ENCODE measurements at regions not wholly inside any gene's neighbourhood (a gene's known extent, or its start where the extent isn't known, plus 50 kb on each side); places are given as distances from the start of the nearest gene placed in this dataset.

DNA sequence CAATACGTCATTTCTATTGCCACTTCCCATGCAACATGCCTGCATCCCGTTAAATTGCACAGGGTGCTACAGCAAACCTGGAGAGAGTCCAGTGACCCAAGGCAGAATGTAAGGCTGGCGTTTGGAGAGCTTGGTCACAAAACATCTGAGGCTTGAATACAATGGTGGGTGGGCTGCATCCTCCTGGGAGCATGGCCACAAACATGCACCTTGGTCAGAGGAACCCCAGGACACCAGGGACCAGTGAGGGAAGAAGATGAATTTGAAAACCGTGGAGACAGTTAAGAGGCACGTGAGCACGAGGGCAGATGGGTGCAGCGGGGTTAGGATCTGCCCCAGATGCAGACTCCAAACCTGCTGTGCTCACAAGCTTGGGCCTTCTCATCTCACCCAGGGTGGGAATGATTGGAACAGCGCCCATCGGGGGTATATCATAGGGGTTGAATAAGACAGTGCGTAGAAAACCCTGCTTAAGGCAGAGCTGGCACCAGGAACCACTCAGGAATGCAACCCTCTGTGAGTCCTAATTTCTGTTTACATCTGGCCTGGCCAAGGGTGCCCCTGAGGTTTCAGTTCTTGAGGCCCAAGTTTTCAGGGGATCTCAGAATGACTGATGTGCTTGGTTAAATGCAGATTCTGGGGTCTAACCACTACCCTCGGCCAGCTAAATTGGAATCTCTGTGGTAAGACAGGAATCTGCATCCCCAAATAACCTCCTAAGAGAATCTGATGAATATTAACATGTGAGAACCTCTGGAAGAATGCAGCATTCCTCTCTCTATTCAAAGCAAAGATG, 97.2 kb downstream of the ARL4C start:
- ChIA-PET CTCF (no interaction called here), POLR2A (no interaction called here)
- DNase-seq = no peak
- no peaks in the 10 kb centered on the region for H3K36me3 ChIP-seq (ENCODE audit: control insufficient read depth in 4 of 4, insufficient read depth in 4 of 4, low read length in 3 of 4)
- 83% methylated on average over 10 of the region's 11 CpGs for WGBS (ENCODE audit: insufficient coverage)
- H3K4me1 ChIP-seq (ENCODE audit: control extremely low read depth in 1 of 4, control insufficient read depth in 4 of 4, insufficient read depth in 4 of 4, low read length in 3 of 4) = no peaks in the 10 kb centered on the region
- no peak overlapping the region for H3K4me3 ChIP-seq (ENCODE audit: control insufficient read depth in 1 of 7, extremely low read depth in 1 of 7, insufficient read depth in 4 of 7, low read depth in 2 of 7, low read length in 6 of 7)
- peaks cover 0 to 3% (median 0%) of the 10 kb centered on the region in 5 experiments for H3K9me3 ChIP-seq (ENCODE audit: control extremely low read depth in 1 of 5, control insufficient read depth in 4 of 5, insufficient read depth in 2 of 5, low read depth in 1 of 5, low read length in 4 of 5)
- H3K27ac ChIP-seq (ENCODE audit: insufficient read depth in 1 of 2, low read depth in 1 of 2, low read length in 2 of 2, poor library complexity in 1 of 2, severe bottlenecking in 2 of 2) = no peak overlapping the region
- peaks cover 0 to 9% (median 0%) of the 10 kb centered on the region in 5 experiments for H3K27me3 ChIP-seq (replicated peaks in 2 of 5; ENCODE audit: control insufficient read depth in 4 of 5, insufficient read depth in 5 of 5, low read length in 4 of 5)

GRCh38 chr2:234398531-234398930, 98.3 kb downstream of the ARL4C start:
- Histone ChIP-seq H3K9me3 (ENCODE audit: control extremely low read depth in 1 of 5, control insufficient read depth in 4 of 5, insufficient read depth in 2 of 5, low read depth in 1 of 5, low read length in 4 of 5) (peaks cover 0 to 3% (median 0%) of the 10 kb centered on the region in 5 experiments), H3K27me3 (replicated peaks in 2 of 5; ENCODE audit: control insufficient read depth in 4 of 5, insufficient read depth in 5 of 5, low read length in 4 of 5) (peaks cover 0 to 6% (median 0%) of the 10 kb centered on the region in 5 experiments), H3K4me1 (ENCODE audit: control extremely low read depth in 1 of 4, control insufficient read depth in 4 of 4, insufficient read depth in 4 of 4, low read length in 3 of 4) (no peaks in the 10 kb centered on the region), H3K36me3 (ENCODE audit: control insufficient read depth in 4 of 4, insufficient read depth in 4 of 4, low read length in 3 of 4) (no peaks in the 10 kb centered on the region), H3K4me3 (ENCODE audit: control insufficient read depth in 1 of 7, extremely low read depth in 1 of 7, insufficient read depth in 4 of 7, low read depth in 2 of 7, low read length in 6 of 7) (no peak overlapping the region), H3K27ac (ENCODE audit: insufficient read depth in 1 of 2, low read depth in 1 of 2, low read length in 2 of 2, poor library complexity in 1 of 2, severe bottlenecking in 2 of 2) (no peak overlapping the region)
- DNase-seq = no peak
- ChIA-PET POLR2A (no interaction called here), CTCF (no interaction called here)
- WGBS (ENCODE audit: insufficient coverage) = 100% methylated on average over 3 of the region's 3 CpGs

DNA sequence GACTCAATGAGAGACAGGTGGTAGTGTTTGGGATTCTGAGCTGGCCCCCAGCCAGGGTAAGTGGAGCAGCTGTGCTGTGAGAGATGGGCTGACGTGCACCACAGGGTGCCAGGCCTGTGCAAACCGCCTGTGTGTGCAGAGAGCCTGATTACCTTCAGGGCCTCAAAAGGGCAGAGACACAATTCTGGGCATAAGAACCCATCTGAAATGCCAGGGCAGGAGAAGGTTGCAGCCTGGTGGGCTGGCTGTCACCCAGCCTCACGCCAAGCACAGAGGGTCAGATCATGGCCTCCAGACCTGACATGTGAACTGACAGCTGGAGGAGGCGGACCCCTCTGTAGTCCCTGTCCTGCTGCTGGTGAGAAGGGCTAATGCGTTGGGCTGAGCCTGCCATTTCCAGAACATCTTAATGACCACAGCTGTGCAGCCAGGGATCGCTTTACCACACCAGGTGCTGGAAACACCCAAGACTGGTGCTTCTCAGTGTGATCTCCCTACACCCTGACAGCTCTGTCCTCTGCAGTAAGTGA, 100.9 kb downstream of the ARL4C start:
- Histone ChIP-seq H3K4me3 (ENCODE audit: control insufficient read depth in 1 of 7, extremely low read depth in 1 of 7, insufficient read depth in 4 of 7, low read depth in 2 of 7, low read length in 6 of 7) (no peak overlapping the region), H3K9me3 (ENCODE audit: control extremely low read depth in 1 of 5, control insufficient read depth in 4 of 5, insufficient read depth in 2 of 5, low read depth in 1 of 5, low read length in 4 of 5) (peaks cover 0 to 3% (median 0%) of the 10 kb centered on the region in 5 experiments), H3K27me3 (replicated peaks in 2 of 5; ENCODE audit: control insufficient read depth in 4 of 5, insufficient read depth in 5 of 5, low read length in 4 of 5) (peaks cover 0 to 1% (median 0%) of the 10 kb centered on the region in 5 experiments), H3K27ac (ENCODE audit: insufficient read depth in 1 of 2, low read depth in 1 of 2, low read length in 2 of 2, poor library complexity in 1 of 2, severe bottlenecking in 2 of 2) (no peak overlapping the region), H3K36me3 (ENCODE audit: control insufficient read depth in 4 of 4, insufficient read depth in 4 of 4, low read length in 3 of 4) (no peaks in the 10 kb centered on the region), H3K4me1 (ENCODE audit: control extremely low read depth in 1 of 4, control insufficient read depth in 4 of 4, insufficient read depth in 4 of 4, low read length in 3 of 4) (no peaks in the 10 kb centered on the region)
- ChIA-PET POLR2A (no interaction called here), CTCF (no interaction called here)
- DNase-seq = no peak
- 68% methylated on average over 4 of the region's 6 CpGs for WGBS (ENCODE audit: insufficient coverage)

DNA sequence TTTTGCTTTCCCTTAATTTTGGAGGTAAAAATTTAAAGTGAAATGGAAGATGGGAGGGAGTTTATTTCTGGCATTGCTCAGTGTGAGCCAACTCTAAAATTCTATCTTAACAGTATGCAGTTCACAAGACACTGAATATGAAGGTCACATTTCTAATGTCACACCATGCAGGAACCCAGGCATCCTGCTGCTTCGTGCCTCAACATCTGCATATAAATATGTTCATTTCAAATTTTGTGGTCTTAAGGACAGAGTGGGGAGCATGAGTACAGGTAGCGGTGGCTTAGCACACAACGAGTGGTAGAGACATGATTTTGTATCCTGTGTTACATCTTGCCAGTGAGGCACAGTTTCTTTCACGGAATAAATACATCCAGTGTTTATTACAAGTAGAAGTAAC, 102.4 kb downstream of the ARL4C start:
- H3K4me1 ChIP-seq (ENCODE audit: control extremely low read depth in 1 of 4, control insufficient read depth in 4 of 4, insufficient read depth in 4 of 4, low read length in 3 of 4) = no peaks in the 10 kb centered on the region
- H3K27ac ChIP-seq (ENCODE audit: insufficient read depth in 1 of 2, low read depth in 1 of 2, low read length in 2 of 2, poor library complexity in 1 of 2, severe bottlenecking in 2 of 2) = no peak overlapping the region
- H3K4me3 ChIP-seq (ENCODE audit: control insufficient read depth in 1 of 7, extremely low read depth in 1 of 7, insufficient read depth in 4 of 7, low read depth in 2 of 7, low read length in 6 of 7) = no peak overlapping the region
- no peaks in the 10 kb centered on the region for H3K9me3 ChIP-seq (ENCODE audit: control extremely low read depth in 1 of 5, control insufficient read depth in 4 of 5, insufficient read depth in 2 of 5, low read depth in 1 of 5, low read length in 4 of 5)
- no CpG with 5 or more reads among the region's 4 CpGs for WGBS (ENCODE audit: insufficient coverage)
- CTCF ChIA-PET = no interaction called here
- H3K27me3 ChIP-seq (replicated peaks in 2 of 5; ENCODE audit: control insufficient read depth in 4 of 5, insufficient read depth in 5 of 5, low read length in 4 of 5) = peaks cover 0 to 1% (median 0%) of the 10 kb centered on the region in 5 experiments
- POLR2A ChIA-PET = no interaction called here
- DNase-seq = no peak
- H3K36me3 ChIP-seq (ENCODE audit: control insufficient read depth in 4 of 4, insufficient read depth in 4 of 4, low read length in 3 of 4) = no peaks in the 10 kb centered on the region

GRCh38 chr2:234393354-234393753, 103.5 kb downstream of the ARL4C start:
- no peaks in the 10 kb centered on the region for H3K36me3 ChIP-seq (ENCODE audit: control insufficient read depth in 4 of 4, insufficient read depth in 4 of 4, low read length in 3 of 4)
- no peaks in the 10 kb centered on the region for H3K9me3 ChIP-seq (ENCODE audit: control extremely low read depth in 1 of 5, control insufficient read depth in 4 of 5, insufficient read depth in 2 of 5, low read depth in 1 of 5, low read length in 4 of 5)
- 100% methylated on average over 1 of the region's 3 CpGs for WGBS (ENCODE audit: insufficient coverage)
- H3K4me1 ChIP-seq (ENCODE audit: control extremely low read depth in 1 of 4, control insufficient read depth in 4 of 4, insufficient read depth in 4 of 4, low read length in 3 of 4) = no peaks in the 10 kb centered on the region
- DNase-seq = no peak
- peaks cover 0 to 1% (median 0%) of the 10 kb centered on the region in 5 experiments for H3K27me3 ChIP-seq (replicated peaks in 2 of 5; ENCODE audit: control insufficient read depth in 4 of 5, insufficient read depth in 5 of 5, low read length in 4 of 5)
- ChIA-PET CTCF (no interaction called here), POLR2A (no interaction called here)
- no peak overlapping the region for H3K27ac ChIP-seq (ENCODE audit: insufficient read depth in 1 of 2, low read depth in 1 of 2, low read length in 2 of 2, poor library complexity in 1 of 2, severe bottlenecking in 2 of 2)
- H3K4me3 ChIP-seq (ENCODE audit: control insufficient read depth in 1 of 7, extremely low read depth in 1 of 7, insufficient read depth in 4 of 7, low read depth in 2 of 7, low read length in 6 of 7) = no peak overlapping the region

DNA sequence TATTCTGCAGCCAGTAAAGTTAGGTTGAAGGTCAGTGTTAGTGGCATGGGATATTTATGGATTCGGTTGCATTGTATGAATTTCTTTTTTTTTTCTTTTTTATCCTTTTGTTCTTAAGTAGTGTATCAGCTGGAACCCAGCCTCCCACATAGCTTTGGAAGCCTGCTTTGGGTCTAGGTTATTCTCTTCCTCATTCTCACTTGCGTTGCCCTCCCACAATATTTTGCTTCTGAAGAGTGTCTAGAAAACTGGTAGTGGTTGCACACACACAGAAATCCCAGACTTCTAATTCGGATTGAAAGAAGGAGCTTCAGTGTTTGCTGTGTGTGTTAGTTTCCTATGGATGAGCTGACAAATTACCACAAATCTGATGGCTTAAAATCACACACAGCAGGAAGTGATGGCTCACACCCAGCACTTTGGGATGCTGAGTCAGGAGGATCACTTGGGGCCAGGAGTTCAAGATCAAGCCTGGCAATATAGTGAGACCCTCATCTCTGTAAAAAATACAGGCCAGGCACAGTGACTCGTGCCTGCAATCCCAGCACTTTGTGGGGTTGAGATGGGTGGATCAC, 104.8 kb downstream of the ARL4C start:
- Histone ChIP-seq H3K4me3 (ENCODE audit: control insufficient read depth in 1 of 7, extremely low read depth in 1 of 7, insufficient read depth in 4 of 7, low read depth in 2 of 7, low read length in 6 of 7) (no peak overlapping the region), H3K27ac (ENCODE audit: insufficient read depth in 1 of 2, low read depth in 1 of 2, low read length in 2 of 2, poor library complexity in 1 of 2, severe bottlenecking in 2 of 2) (no peak overlapping the region), H3K36me3 (ENCODE audit: control insufficient read depth in 4 of 4, insufficient read depth in 4 of 4, low read length in 3 of 4) (no peaks in the 10 kb centered on the region), H3K4me1 (ENCODE audit: control extremely low read depth in 1 of 4, control insufficient read depth in 4 of 4, insufficient read depth in 4 of 4, low read length in 3 of 4) (no peaks in the 10 kb centered on the region), H3K27me3 (replicated peaks in 2 of 5; ENCODE audit: control insufficient read depth in 4 of 5, insufficient read depth in 5 of 5, low read length in 4 of 5) (peaks cover 0 to 6% (median 0%) of the 10 kb centered on the region in 5 experiments), H3K9me3 (ENCODE audit: control extremely low read depth in 1 of 5, control insufficient read depth in 4 of 5, insufficient read depth in 2 of 5, low read depth in 1 of 5, low read length in 4 of 5) (no peaks in the 10 kb centered on the region)
- WGBS (ENCODE audit: insufficient coverage) = 100% methylated on average over 1 of the region's 4 CpGs
- CTCF ChIA-PET = interaction anchor here (0.6 kb wide), 1 partner anchor 33 kb away, joined by 3 read pairs; no protein-coding TSS in a partner anchor
- POLR2A ChIA-PET = no interaction called here
- DNase-seq = no peak

DNA sequence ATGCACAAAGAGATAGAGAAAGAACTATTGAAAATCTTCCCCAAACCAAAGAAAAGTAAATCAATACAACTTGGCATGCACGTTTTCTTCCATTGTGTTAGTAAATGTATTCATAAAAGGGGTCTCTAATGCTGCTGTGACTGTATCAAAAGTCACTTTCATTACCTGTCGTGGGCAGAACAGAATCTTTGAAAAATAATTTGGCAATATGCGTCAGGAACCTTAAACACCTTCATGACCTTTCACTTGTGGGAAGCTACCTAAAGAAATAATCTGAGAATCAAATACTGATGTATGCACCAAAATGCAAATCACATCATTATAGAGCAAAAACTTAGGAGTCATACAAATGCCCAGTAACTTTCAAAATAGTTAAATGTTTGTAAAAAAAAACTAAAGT, 105.3 kb downstream of the ARL4C start:
- no CpG with 5 or more reads among the region's 3 CpGs for WGBS (ENCODE audit: insufficient coverage)
- Histone ChIP-seq H3K27ac (ENCODE audit: insufficient read depth in 1 of 2, low read depth in 1 of 2, low read length in 2 of 2, poor library complexity in 1 of 2, severe bottlenecking in 2 of 2) (no peak overlapping the region), H3K9me3 (ENCODE audit: control extremely low read depth in 1 of 5, control insufficient read depth in 4 of 5, insufficient read depth in 2 of 5, low read depth in 1 of 5, low read length in 4 of 5) (no peaks in the 10 kb centered on the region), H3K4me1 (ENCODE audit: control extremely low read depth in 1 of 4, control insufficient read depth in 4 of 4, insufficient read depth in 4 of 4, low read length in 3 of 4) (no peaks in the 10 kb centered on the region), H3K4me3 (ENCODE audit: control insufficient read depth in 1 of 7, extremely low read depth in 1 of 7, insufficient read depth in 4 of 7, low read depth in 2 of 7, low read length in 6 of 7) (no peak overlapping the region), H3K27me3 (replicated peaks in 2 of 5; ENCODE audit: control insufficient read depth in 4 of 5, insufficient read depth in 5 of 5, low read length in 4 of 5) (peaks cover 0 to 6% (median 0%) of the 10 kb centered on the region in 5 experiments), H3K36me3 (ENCODE audit: control insufficient read depth in 4 of 4, insufficient read depth in 4 of 4, low read length in 3 of 4) (no peaks in the 10 kb centered on the region)
- ChIA-PET CTCF (no interaction called here), POLR2A (no interaction called here)
- no peak for DNase-seq
